Spleen (tissue), 11 donors: ENCODE measurements at regions not wholly inside any gene's neighbourhood (a gene's known extent, or its start where the extent isn't known, plus 50 kb on each side); places are given as distances from the start of the nearest gene placed in this dataset.
A peak's percentile ranks its signal among the peaks of the same experiment; 100 is the strongest.

Source experiments
- DNase-seq: peaks from one replicate; pipeline ENCODE4 v3.0.0-alpha.2; 2020
- H3K27ac ChIP-seq, 8 donors: fragments of 200-600 bp; sonication (generic) in 7 of 8; 1 replicate in 4 of 8; 2 replicates in 4 of 8; pipeline versions ENCODE4 v1.5.0 to v1.8.0; 2016 to 2021; ENCODE audit warnings: inconsistent platforms in 4 of 8, mild to moderate bottlenecking in 4 of 8, moderate library complexity in 1 of 8
- H3K27me3 ChIP-seq, 7 donors: fragments of 200-600 bp; sonication (generic) in 6 of 7; replicated peaks in 1 of 7; 1 replicate in 4 of 7; 2 replicates in 3 of 7; pipeline versions ENCODE4 v1.5.0 to v1.8.0; 2016 to 2021; ENCODE audit warnings: inconsistent platforms in 3 of 7, mild to moderate bottlenecking in 1 of 7
- H3K36me3 ChIP-seq, 6 donors: fragments of 200-600 bp; sonication (generic) in 5 of 6; 1 replicate in 4 of 6; 2 replicates in 2 of 6; pipeline versions ENCODE4 v1.5.0 to v1.8.0; 2016 to 2021; ENCODE audit warnings: inconsistent platforms in 2 of 6
- H3K4me1 ChIP-seq, 6 donors: fragments of 200-600 bp; sonication (generic) in 5 of 6; 1 replicate in 3 of 6; 2 replicates in 3 of 6; pipeline versions ENCODE4 v1.5.0 to v1.8.0; 2016 to 2021; ENCODE audit warnings: inconsistent platforms in 3 of 6
- H3K4me3 ChIP-seq, 8 donors: fragments of 200-600 bp; sonication (generic) in 7 of 8; 1 replicate in 4 of 8; 2 replicates in 4 of 8; pipeline versions ENCODE4 v1.5.0 to v1.8.0; 2016 to 2021; ENCODE audit warnings: inconsistent platforms in 4 of 8, mild to moderate bottlenecking in 4 of 8, moderate library complexity in 2 of 8
- H3K9me3 ChIP-seq, 8 donors: fragments of 200-600 bp; sonication (generic) in 7 of 8; 1 replicate in 4 of 8; 2 replicates in 4 of 8; pipeline versions ENCODE4 v1.5.0 to v1.8.0; 2016 to 2021; ENCODE audit warnings: inconsistent platforms in 4 of 8
- CTCF ChIP-seq, 11 experiments: fragments of 200-600 bp in 7 of 11; fragments of 450-650 bp in 4 of 11; sonication (generic) in 4 of 11; IDR thresholded peaks in 8 of 11; conservative IDR thresholded peaks in 3 of 11; 1 replicate in 7 of 11; 2 replicates in 4 of 11; pipeline versions ENCODE4 v1.4.0 to v1.8.0; 2016 to 2021; ENCODE audit warnings: antibody characterized with exemption in 11 of 11, inconsistent platforms in 4 of 11, mild to moderate bottlenecking in 1 of 11
- POLR2A ChIP-seq, 3 donors: fragments of 450-650 bp; IDR thresholded peaks; one replicate each; pipeline ENCODE4 v1.5.1; 2017; ENCODE audit warnings: antibody characterized with exemption in 3 of 3, mild to moderate bottlenecking in 1 of 3
- POLR2AphosphoS5 ChIP-seq, 3 donors: sonication (generic); formaldehyde crosslinking; IDR thresholded peaks; one replicate each; pipeline ENCODE4 v1.5.1; 2017; ENCODE audit warnings: antibody characterized with exemption in 3 of 3
- WGBS, 5 donors: extraction: QIAGEN DNeasy Blood & Tissue Kit in 3 of 5; methylation state at CpG; one replicate each; pipeline versions ENCODE4 v1.1.5 to v1.1.7; 2013 to 2018; 5-methylcytosine and 5-hydroxymethylcytosine counted together
- intact Hi-C: fragments of 100-400 bp; cut with DNase I; formaldehyde crosslinking; loops from one replicate; pipeline ENCODE4 v1.15.0; 2023; ENCODE audit warnings: low total_unique reads
- donor health status: healthy with polysubstance abuse.
- donor health status: DM: no; HTN: no; CAD: no; lungs with moderate emphysema.
- donor health status: DM: no; HTN: no; CAD: no.
- donor health status: Bipolar disorder and iron deficiency.
- donor health status: healthy.
- donor health status: DM: no; HTN: no; CAD: no.
- donor health status: DM: yes; HTN: yes; CAD: no.

- no peak overlapping the region for H3K4me3 ChIP-seq
- no peak for DNase-seq
- TF ChIP-seq POLR2AphosphoS5 (IDR thresholded peaks at IDR 0.05) (no peak), CTCF (IDR thresholded peaks at IDR 0.05 in 8 of 11, conservative IDR thresholded peaks at IDR 0.05 in 3 of 11) (no peak), POLR2A (IDR thresholded peaks at IDR 0.05) (no peak)
- no peaks in the 10 kb centered on the region for H3K9me3 ChIP-seq
- peaks cover 7 to 81% (median 40%) of the 10 kb centered on the region in 6 donors for H3K4me1 ChIP-seq
- intact Hi-C loops = no loop called here
- H3K27me3 ChIP-seq = no peaks in the 10 kb centered on the region
- peak overlapping the region in 4 of 8 donors; percentile 8 to 57 (median 35) for H3K27ac ChIP-seq
- H3K36me3 ChIP-seq = no peaks in the 10 kb centered on the region
- 52 to 78% (median 61%) methylated on average over 6 of the region's 6 CpGs for WGBS, 5 donors
Measured at GRCh38 chr12:47353508-47353907, 273.7 kb upstream of the AMIGO2 start.

- WGBS, 5 donors = 94 to 100% (median 98%) methylated on average over 2 of the region's 2 CpGs
Measured at GRCh38 chr12:47352067-47352466, 272.3 kb upstream of the AMIGO2 start.

GRCh38 chr12:47351526-47351925, 271.8 kb upstream of the AMIGO2 start:
- DNase-seq = no peak
- no peaks in the 10 kb centered on the region for H3K36me3 ChIP-seq
- H3K27me3 ChIP-seq = no peaks in the 10 kb centered on the region
- no peak overlapping the region for H3K27ac ChIP-seq
- peaks cover 7 to 67% (median 32%) of the 10 kb centered on the region in 6 donors for H3K4me1 ChIP-seq
- 96 to 98% (median 96%) methylated on average over 2 of the region's 2 CpGs for WGBS, 5 donors
- H3K4me3 ChIP-seq = no peak overlapping the region
- intact Hi-C loops = no loop called here
- TF ChIP-seq CTCF (IDR thresholded peaks at IDR 0.05 in 8 of 11, conservative IDR thresholded peaks at IDR 0.05 in 3 of 11) (no peak), POLR2AphosphoS5 (IDR thresholded peaks at IDR 0.05) (no peak), POLR2A (IDR thresholded peaks at IDR 0.05) (no peak)
- H3K9me3 ChIP-seq = no peaks in the 10 kb centered on the region

More at GRCh38 chr12:47352067-47352466, 272.3 kb upstream of the AMIGO2 start:
- H3K27ac ChIP-seq = peak overlapping the region in 1 of 8 donors; percentile 19
- H3K9me3 ChIP-seq = no peaks in the 10 kb centered on the region
- TF ChIP-seq POLR2AphosphoS5 (IDR thresholded peaks at IDR 0.05) (no peak), CTCF (IDR thresholded peaks at IDR 0.05 in 8 of 11, conservative IDR thresholded peaks at IDR 0.05 in 3 of 11) (no peak), POLR2A (IDR thresholded peaks at IDR 0.05) (no peak)
- H3K4me3 ChIP-seq = no peak overlapping the region
- no peak for DNase-seq
- H3K27me3 ChIP-seq = no peaks in the 10 kb centered on the region
- H3K4me1 ChIP-seq = peaks cover 7 to 72% (median 38%) of the 10 kb centered on the region in 6 donors
- H3K36me3 ChIP-seq = no peaks in the 10 kb centered on the region
- intact Hi-C loops = no loop called here

GRCh38 chr12:47350062-47350408, 270.3 kb upstream of the AMIGO2 start:
- TF ChIP-seq CTCF (IDR thresholded peaks at IDR 0.05 in 8 of 11, conservative IDR thresholded peaks at IDR 0.05 in 3 of 11) (no peak), POLR2A (IDR thresholded peaks at IDR 0.05) (no peak), POLR2AphosphoS5 (IDR thresholded peaks at IDR 0.05) (no peak)
- no peaks in the 10 kb centered on the region for H3K36me3 ChIP-seq
- H3K9me3 ChIP-seq = no peaks in the 10 kb centered on the region
- no peak overlapping the region for H3K4me3 ChIP-seq
- no peak for DNase-seq
- H3K27ac ChIP-seq = peak overlapping the region in 6 of 8 donors; percentile 32 to 61 (median 53)
- H3K4me1 ChIP-seq = peaks cover 7 to 52% (median 22%) of the 10 kb centered on the region in 6 donors
- intact Hi-C loops = no loop called here
- H3K27me3 ChIP-seq = no peaks in the 10 kb centered on the region
